NCI-H510A treated with DMSO at 0.1 percent for 48 hours (cell line): ENCODE measurements at regions not wholly inside any gene's neighbourhood (a gene's known extent, or its start where the extent isn't known, plus 50 kb on each side); places are given as distances from the start of the nearest gene placed in this dataset.
"Not testable (repeated sequence)": the region's sequence is repeated elsewhere in the genome, so short reads cannot be mapped to it uniquely, and the experiment has no call there.

Source experiments
- DNase-seq: peaks from one replicate; lab custom pipeline; 2025; lab: John Stamatoyannopoulos, UW

DNA sequence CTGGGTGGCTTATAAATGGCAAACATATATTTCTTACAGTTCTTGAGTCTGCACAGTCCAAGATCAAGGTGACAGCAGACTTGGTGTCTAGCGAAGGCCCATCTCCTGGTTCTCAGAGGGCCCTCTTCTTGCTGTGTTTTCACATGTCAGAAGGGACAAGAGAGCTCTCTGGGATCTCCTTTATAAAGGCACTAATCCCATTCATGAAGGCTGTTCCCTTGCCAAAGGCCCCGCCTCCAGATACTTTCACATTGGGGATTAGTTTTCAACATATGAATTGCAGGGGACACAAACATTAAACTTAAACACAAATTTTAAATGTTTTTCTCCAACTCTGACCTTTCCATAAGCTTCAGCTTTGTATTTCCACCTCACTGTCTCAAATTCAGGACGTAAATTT lies 1135.0 kb upstream of the TENM3 start:
- DNase-seq, result no peak

DNA sequence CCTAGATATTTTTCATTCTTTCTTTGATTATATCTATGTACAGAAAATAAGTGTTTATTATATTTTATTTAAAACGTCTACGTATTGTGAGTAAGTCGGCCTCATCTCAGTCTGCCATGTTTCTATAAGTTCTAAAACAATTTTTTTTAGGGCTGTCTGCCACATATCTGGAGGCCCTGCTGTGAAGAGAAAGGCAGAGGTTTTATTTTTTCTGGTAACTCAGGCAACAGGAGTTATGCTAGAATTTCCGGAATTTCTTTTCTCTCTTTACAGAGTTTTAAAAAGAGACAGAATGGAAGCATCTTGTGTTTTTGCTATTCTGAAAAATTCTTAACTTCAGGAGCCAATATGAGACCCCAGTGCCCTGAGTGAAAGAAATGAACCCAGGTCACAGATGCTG lies 1124.0 kb upstream of the TENM3 start:
- no peak for DNase-seq

DNA sequence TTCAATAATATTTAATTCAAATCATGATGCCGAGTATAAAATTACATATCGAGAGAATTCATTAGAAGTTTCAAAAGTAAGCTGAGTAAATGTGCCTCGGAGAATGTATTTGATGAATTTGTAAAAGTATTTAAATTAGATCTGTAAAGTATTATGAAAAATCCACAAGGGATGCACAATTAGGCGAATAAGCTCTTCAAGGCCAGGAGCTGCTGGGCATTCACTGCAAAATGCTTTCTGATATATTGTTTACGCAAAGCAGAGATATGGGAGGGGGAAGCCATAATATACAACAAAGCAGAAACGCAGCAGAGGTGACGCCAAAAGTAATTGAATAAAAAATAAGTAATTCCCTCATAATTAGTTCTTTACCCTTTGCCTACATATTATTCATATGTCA lies 1121.5 kb upstream of the TENM3 start:
- no peak for DNase-seq

DNA sequence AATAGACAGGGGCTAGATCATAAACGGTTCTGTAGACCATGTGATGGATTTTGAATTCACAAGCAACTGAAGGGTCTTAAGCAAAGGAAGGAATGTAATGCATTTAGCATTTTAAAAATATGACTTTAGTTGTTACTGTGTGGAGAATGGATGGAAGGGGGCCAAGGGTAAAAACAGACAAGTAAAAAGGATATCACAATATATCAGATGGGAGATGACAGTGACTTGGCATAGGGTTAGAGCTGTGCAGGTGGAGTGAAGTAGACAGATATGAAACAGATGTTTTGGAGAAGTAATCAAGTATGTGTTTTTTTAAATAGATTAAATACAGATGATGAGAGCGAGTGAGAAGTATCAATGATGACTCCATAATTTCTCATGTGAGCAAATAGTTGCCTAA lies 1116.0 kb upstream of the TENM3 start:
- no peak for DNase-seq

DNA sequence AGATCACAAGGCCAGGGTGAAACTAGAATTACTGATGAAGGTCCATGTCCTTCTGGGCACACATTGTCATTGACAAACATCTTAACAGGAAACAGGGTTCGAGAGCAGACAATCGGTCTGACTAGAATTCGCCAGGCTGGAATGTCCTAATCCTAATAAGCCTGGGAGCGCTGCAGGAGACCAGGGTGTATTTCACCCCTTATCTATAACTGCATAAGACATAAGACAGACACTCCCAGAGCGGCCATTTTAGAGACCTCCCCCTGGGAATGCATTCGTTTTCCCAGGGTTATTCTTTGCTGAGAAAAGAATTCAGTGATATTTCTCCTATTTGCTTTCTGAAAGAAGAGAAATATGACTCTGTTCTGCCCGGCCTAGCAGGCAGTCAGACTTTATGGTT lies 1112.9 kb upstream of the TENM3 start:
- not testable (repeated sequence) for DNase-seq

DNA sequence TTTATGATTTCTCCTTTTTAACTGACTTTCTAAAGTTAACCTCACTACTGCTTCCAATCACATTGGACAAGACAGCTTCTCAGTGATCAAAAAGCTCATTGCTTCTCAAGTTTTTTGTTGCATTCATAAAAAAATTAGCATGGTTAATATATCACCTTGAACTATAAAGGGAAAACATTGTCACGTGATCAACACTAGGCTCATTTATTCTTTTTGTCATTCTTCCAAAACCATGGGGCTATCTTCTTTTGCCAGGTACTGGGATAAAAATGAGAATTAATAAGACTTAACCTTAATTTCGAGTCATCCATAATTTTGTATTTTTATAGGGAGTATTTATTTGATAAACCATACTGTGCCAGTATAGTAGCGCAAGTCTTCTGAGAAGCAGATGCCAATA lies 1105.9 kb upstream of the TENM3 start:
- DNase-seq, result no peak

DNA sequence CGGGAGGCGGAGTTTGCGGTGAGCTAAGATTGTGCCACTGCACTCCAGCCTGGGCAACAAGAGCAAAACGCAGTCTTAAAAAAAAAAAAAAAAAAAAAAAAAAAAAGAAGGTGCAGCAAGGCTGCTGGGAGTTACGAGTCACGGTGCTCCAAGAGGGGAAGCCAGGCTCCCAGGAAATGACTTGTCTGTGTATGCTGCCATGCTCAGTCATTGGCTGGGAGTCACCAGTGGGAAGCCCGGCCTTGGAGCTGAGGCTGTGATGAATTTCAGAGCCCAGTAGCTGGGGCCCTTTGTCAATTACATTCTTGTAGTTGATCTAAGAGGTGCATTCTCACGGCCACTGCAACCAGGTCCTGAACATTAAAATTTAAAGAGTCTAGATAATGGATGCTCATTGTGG lies 1105.1 kb upstream of the TENM3 start:
- no peak for DNase-seq

DNA sequence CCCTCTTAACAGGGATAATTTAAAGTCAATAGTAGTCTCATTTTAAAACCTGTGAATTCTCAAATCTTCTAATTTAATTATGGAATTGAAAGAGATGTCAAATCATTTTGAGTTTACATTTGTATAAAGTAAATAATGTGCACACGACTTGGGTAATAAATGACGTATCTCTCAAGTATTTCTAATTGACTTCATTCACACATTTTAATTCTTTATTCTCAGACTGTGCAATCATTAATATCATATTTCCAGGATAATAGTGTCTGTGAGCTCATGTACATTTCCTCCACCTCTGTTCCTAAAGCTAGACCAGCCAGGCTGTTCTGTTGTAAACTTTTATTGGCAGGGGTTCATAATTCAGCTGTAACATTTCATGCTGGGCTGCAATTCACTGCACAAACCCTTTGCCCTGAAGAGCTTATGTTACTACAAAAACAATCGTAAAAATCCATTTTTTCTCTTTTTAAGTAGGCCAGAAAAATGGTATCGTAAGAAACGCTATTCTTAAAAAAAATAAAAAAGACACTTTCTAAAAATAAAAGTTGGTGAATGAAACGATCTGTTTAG lies 1103.1 kb upstream of the TENM3 start:
- DNase-seq, result no peak

DNA sequence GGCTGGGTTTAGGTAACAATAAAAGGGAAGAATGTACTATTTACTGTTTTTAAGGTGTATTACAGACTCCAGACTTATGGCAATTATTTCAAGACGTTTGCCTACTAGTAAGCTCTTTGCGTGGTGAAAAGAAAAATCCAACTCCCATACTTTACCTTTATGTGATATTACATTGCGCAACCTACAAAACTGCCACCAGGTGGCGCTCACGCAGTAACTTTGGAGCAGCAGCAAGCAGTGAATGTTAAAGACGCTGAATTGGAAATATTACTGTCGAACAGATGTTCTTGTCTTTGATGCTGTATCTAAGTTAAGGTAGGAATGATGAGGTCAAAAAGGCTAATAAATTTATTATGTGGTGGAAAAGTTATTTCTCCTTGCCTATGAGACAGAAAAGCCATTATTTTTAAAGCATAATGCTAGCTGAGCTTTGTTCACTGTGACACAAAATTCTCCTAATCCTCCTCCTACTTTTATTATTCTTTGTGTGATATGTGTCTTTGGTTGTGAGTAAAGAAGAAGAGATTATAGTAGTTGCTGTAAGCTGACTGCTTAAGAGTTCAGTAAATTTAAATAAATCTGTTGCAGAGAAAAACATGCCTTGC lies 1099.8 kb upstream of the TENM3 start:
- peak; percentile 64 for DNase-seq

DNA sequence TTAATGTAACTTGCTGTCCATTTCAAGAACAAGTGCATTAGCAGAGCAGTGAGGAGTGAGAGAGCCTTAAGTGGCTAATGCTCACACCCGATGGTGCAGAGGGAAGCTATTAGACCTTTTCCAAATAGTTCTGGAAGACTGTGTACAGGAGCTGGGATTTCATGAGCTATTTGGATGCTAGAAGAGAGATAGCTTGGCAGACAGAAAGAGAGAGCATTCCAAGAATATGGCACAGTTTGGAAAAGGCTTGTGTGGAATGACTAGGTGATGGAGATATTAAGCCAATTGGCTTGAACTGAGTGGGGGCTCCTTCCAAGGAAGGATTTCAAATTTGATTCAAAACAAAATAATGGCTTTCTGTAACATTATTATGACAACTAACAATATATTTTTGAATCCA lies 1097.2 kb upstream of the TENM3 start:
- no peak for DNase-seq

DNA sequence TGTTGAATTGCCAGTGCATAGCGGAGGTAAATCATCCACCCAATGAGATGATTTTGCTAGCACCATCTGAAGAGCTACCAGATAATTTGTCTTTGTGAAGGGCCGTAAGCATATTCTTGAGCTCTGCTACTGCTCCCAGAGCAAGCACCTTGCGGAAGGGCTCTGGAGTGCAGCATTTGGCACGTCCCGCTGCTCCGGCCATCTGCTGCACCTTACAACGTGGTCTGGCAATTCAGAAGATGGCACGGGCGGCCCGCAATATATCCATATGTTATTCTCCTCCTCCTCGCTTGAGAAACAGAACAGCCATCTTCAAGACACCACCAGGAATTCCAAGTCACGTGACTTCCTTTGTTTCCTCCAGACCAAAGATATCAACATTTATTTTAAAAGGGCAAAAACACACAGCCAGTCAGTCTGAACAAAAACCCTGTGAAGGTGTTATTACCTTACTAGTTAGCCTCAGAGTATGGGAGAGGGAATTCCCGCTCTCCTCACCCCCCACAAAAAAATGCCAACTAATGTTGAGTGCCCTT lies 1095.7 kb upstream of the TENM3 start:
- DNase-seq, result no peak

DNA sequence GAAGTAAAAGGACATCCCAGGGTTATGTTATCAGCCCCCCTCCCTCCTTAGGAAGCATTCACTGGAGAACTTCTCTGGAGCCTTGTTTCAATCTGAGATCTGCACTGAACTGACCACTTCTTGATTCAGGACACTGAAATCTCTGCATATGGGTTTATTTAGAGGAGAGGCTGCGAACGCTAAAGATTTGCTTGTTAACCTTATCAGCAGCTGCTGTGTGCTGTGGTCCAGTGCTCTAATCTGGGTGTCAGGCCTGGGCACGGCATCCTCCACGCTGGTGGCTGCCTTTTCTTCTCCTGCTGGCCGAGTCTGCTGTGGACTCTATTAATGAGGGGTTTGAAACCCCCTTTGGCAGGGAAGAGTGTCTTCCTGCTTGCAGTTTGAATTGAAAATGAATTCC lies 1094.7 kb upstream of the TENM3 start:
- no peak for DNase-seq

DNA sequence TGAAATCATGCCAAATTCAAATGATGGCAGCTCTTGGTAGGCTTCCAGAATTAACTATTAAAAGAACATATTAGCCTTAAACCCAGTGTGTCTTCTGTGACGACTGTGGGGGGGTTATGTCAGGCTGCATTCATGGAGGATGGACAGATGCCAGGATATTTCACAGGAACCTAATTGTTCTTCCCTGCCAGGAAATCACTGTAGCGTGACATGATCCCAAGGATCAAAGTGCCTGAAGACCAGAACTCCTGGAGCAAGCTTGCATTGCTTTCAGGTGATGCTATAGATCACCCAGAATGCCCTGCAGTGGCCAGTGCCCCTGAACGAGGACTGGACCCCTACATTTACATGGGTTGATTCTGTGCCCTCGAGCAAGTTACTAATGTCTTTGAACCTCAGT lies 1093.0 kb upstream of the TENM3 start:
- peak; percentile 4 for DNase-seq

DNA sequence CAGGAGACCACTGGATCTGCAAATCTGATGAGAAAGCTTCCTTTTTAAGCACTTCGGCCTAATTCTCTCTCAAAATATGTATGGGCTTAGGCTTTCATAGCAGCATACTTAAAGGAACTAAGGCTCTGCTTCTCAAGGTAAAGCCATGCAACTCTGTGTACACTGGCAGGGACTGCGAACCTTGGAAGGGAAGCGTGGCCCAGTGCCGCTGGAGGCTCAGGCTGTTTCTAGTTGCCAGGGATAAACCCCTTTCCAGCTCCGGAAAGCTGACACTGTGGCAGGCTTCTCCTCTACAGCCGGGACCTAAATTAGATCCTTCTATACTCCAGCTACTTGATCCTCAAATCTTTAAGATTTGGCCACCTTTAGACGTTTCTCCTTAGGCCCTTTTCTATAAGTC lies 1091.3 kb upstream of the TENM3 start:
- DNase-seq, result no peak

DNA sequence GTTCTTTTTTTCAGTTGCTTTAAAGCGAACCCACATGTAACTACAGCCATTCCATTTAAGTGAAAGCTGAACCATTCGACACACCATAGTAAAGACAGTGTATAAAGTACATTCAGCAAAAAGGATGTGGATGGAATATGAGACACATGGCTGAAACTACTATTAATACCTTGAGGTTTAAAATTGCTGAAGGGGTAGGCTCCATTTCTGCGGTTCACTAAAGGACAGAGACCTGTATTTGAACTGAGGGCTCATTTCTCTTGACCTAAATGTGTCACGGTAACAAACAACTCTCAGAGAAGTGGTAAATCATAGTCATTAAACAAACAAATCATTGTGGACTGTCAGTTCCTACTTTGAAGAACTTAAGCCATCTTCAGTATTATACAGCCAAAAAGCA lies 1085.6 kb upstream of the TENM3 start:
- peak; percentile 12 for DNase-seq

DNA sequence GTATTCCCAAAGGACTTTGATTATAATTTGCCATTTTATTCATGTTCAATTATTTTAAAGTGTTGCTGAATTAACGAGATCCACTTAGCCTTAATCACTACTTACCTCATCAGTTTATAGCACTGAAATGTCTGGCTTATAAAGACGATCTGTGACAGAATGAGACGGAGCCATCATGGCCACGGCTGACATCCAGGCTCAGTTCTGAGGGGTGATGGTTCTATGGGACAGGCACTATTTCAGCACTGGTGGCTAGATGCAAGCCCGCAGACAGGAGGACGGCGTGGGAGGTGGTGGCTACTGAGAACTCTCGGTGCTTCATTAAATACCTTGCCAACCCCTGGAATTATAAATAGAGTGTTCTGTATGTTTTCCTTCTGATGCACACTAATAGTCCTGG lies 1084.2 kb upstream of the TENM3 start:
- no peak for DNase-seq

DNA sequence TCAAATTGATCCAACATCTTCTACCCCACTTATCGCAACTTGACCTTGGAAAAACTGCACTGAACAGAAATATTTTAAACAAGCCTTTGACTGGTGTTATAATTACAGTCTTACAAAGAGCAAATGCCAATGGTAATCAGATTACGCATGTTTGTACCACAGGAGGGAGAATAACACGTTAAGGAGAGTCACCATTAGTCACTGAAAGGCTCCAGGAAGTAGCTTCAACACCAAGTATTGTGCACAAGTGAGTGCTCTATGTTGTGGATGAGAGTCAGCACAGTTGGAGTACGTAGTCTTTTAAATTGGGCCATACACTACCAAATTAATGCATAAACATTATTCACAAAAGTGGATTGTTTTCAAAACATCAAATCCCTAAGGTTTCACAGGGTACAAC lies 1081.5 kb upstream of the TENM3 start:
- no peak for DNase-seq

DNA sequence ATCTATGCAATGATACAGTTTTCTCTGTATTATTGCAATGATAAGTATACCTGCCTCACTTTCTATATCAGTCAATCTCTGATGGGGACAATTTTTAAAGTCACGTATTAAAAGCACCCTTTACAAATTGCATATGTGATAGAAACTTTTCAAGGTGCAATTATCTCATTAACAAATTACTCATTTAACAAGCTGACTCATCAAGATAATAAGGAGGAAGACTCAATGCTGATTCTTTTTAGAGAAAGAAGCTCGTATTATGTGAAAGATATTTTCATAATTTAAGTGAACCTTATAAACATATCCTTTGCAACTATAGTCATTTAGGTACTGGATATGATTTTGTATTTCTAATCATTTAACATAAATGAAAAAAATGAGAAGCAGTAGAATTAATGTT lies 1080.9 kb upstream of the TENM3 start:
- no peak for DNase-seq

DNA sequence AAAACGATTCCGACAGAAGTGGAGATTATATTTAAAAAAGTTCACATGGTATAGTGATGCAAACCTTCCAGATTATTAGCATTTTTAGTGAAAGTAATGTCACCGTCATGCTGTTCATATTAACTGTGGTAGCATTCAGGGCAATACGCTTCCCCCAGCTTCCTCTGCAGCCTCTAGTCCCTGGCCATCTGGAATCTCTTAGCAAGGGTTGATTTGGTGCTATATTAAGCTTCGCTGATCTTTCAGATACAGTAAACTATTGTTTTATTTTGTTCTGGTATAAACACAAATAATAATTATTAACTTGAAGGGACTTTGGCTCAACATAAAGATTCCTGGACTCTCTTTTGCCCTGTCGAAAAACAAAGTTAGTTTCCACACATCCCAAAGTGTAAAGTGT lies 1080.5 kb upstream of the TENM3 start:
- DNase-seq, result no peak

DNA sequence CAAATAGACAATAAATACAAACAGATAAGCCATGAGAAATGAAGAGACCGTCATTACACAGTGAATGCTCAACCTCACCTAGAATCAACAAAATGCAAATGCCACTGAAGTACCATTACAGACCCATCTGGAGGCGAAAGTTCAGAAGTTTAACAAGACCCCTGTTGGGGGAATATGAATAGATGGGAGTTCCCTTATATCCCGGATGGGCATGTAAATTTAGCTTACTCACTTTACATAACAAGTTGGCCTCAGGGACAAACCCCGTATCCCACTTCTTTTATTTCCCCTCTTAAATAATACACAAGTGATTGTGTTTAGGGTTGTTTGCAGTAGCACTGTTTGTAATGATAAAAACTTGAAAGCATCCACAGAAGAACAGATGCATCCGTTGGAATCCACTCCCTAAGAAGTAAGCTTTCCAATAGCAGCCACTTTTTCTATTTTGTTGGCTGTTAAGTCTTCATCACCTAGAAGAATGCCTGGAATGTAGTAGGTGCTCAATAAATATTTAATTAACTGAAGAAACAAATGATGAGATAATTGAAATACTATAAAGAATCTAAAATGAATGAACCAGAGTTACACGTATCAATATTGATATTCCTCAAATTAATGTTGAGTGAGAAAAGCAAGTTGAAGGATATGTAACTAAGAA lies 1076.3 kb upstream of the TENM3 start:
- no peak for DNase-seq

DNA sequence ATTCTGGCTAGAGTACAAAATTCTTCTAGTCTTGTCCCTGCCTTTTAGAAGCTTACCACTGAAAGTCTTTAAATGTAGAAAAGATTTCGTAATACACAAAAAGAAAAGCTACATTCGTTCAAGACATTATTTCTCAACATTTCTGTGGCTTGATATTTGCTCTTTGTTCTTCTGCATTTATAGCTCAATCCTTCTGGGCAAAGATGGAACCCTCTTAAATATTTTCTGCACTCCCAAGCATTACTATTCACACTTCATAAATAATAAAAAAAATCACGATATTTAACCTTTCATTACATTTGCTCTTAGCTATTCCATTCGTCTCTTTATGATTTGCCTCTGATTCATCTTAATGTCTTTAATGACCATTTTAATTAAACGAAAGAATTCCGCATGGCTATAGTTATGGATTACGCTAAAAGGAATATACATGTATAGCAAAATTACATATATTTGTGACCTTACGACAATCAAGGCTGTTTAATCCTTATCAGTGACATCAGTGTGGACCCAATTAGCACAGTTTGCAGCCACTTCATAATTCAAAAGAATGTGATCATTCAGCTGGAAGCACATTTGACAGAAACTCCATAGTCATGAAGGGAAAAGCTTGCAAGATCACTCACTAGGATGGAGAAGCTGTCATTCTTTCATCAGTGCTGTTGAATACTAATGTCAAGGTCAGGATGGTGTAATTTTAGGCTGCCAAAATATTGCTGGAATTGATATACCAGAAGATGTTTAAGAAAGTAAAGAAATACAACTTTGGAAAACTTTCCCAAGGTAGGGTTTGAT lies 1075.0 kb upstream of the TENM3 start:
- DNase-seq, result no peak

DNA sequence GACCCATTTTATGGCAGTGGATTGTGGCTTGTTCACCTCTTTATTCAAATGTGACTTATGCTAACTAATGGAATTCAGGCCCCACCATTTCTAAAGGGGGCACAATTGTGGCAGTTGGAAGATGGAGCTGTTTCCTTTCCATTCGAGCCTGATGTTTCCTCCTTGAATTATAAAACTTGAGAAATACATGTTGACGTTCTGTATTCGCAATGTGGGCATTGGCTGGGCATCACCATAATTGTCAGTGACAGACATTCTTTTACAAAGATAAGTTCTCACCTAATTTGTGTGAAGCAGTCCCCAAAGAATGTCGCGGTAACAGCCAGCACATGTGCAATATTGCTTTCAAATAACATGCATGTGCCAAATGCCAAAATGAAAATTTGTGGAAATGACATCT lies 1070.2 kb upstream of the TENM3 start:
- no peak for DNase-seq

DNA sequence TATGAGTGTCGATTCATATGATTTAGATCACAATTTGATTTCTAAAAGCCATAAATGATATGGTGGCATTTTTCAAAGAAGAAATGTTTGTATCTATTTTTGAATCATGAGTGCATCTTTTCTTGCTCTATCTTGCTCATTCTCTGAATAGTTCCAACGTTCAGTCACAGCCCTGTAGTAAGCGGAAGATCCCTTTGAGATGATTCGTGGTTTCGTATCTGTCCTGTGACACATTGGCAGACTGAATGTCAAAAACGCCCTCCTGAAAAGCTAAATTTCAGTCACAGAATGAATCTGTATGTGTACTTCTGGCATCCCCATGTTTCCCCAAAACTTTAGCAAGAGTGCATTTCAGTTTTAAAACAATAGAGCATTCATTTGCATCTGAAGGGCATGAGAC lies 1066.9 kb upstream of the TENM3 start:
- no peak for DNase-seq
